ENCODE measurements at regions not wholly inside any gene's neighbourhood (a gene's known extent, or its start where the extent isn't known, plus 50 kb on each side); places are given as distances from the start of the nearest gene placed in this dataset.

GRCh38 chr18:29328932-29329331, 1152.0 kb upstream of the CDH2 start:
- H3K9me3 ChIP-seq (ENCODE audit: control insufficient read depth, insufficient read depth, low read length): no peaks in the 10 kb centered on the region
- no peak overlapping the region for H3K4me2 ChIP-seq (ENCODE audit: low read length)
- H3K79me2 ChIP-seq (ENCODE audit: control insufficient read depth, low read length): no peaks in the 10 kb centered on the region
- H3K4me1 ChIP-seq (ENCODE audit: control insufficient read depth, low read length): no peaks in the 10 kb centered on the region
- H3K9me2 ChIP-seq (replicated peaks; ENCODE audit: control insufficient read depth, low read length): no peaks in the 10 kb centered on the region
- no peaks in the 10 kb centered on the region for H3F3A ChIP-seq (ENCODE audit: control insufficient read depth, insufficient read depth)
- TF ChIP-seq EZH2phosphoT487 (IDR thresholded peaks at IDR 0.05; ENCODE audit: borderline replicate concordance, low read length): no peak
- no peak for TF ChIP-seq CTCF (IDR thresholded peaks at IDR 0.05; ENCODE audit: low read depth, low read length, poor library complexity, severe bottlenecking)
- H4K20me1 ChIP-seq (ENCODE audit: control insufficient read depth, insufficient read depth, low read depth, low read length): no peaks in the 10 kb centered on the region
- H3K36me3 ChIP-seq (ENCODE audit: control insufficient read depth, low read length): no peaks in the 10 kb centered on the region
- H3K4me3 ChIP-seq (ENCODE audit: low read length): no peak overlapping the region
- H3K27ac ChIP-seq (ENCODE audit: low read depth, low read length): no peak overlapping the region
- H3K27me3 ChIP-seq (ENCODE audit: control insufficient read depth, low read length): no peaks in the 10 kb centered on the region

GRCh38 chr18:29326214-29326613, 1149.3 kb upstream of the CDH2 start:
- Histone ChIP-seq H3K4me3 (ENCODE audit: low read length) (no peak overlapping the region), H3K9me3 (ENCODE audit: control insufficient read depth, insufficient read depth, low read length) (no peaks in the 10 kb centered on the region), H3K79me2 (ENCODE audit: control insufficient read depth, low read length) (no peaks in the 10 kb centered on the region), H3K27me3 (ENCODE audit: control insufficient read depth, low read length) (no peaks in the 10 kb centered on the region), H3K4me2 (ENCODE audit: low read length) (no peak overlapping the region), H3K9me2 (replicated peaks; ENCODE audit: control insufficient read depth, low read length) (no peaks in the 10 kb centered on the region), H4K20me1 (ENCODE audit: control insufficient read depth, insufficient read depth, low read depth, low read length) (no peaks in the 10 kb centered on the region), H3K36me3 (ENCODE audit: control insufficient read depth, low read length) (no peaks in the 10 kb centered on the region), H3F3A (ENCODE audit: control insufficient read depth, insufficient read depth) (no peaks in the 10 kb centered on the region), H3K27ac (ENCODE audit: low read depth, low read length) (no peak overlapping the region), H3K4me1 (ENCODE audit: control insufficient read depth, low read length) (no peaks in the 10 kb centered on the region)
- TF ChIP-seq EZH2phosphoT487 (IDR thresholded peaks at IDR 0.05; ENCODE audit: borderline replicate concordance, low read length): no peak
- TF ChIP-seq CTCF (IDR thresholded peaks at IDR 0.05; ENCODE audit: low read depth, low read length, poor library complexity, severe bottlenecking): no peak

- Histone ChIP-seq H3K4me3 (ENCODE audit: low read length) (no peak overlapping the region), H3F3A (ENCODE audit: control insufficient read depth, insufficient read depth) (no peaks in the 10 kb centered on the region), H3K9me3 (ENCODE audit: control insufficient read depth, insufficient read depth, low read length) (no peaks in the 10 kb centered on the region), H3K4me2 (ENCODE audit: low read length) (no peak overlapping the region), H4K20me1 (ENCODE audit: control insufficient read depth, insufficient read depth, low read depth, low read length) (no peaks in the 10 kb centered on the region), H3K4me1 (ENCODE audit: control insufficient read depth, low read length) (no peaks in the 10 kb centered on the region), H3K9me2 (replicated peaks; ENCODE audit: control insufficient read depth, low read length) (no peaks in the 10 kb centered on the region), H3K79me2 (ENCODE audit: control insufficient read depth, low read length) (no peaks in the 10 kb centered on the region), H3K27me3 (ENCODE audit: control insufficient read depth, low read length) (no peaks in the 10 kb centered on the region), H3K27ac (ENCODE audit: low read depth, low read length) (no peak overlapping the region), H3K36me3 (ENCODE audit: control insufficient read depth, low read length) (no peaks in the 10 kb centered on the region)
- TF ChIP-seq CTCF (IDR thresholded peaks at IDR 0.05; ENCODE audit: low read depth, low read length, poor library complexity, severe bottlenecking): no peak
- TF ChIP-seq EZH2phosphoT487 (IDR thresholded peaks at IDR 0.05; ENCODE audit: borderline replicate concordance, low read length): no peak
Observed at GRCh38 chr18:29321561-29321960, 1144.6 kb upstream of the CDH2 start.

GRCh38 chr18:29313312-29313711, 1136.4 kb upstream of the CDH2 start:
- Histone ChIP-seq H3K27ac (ENCODE audit: low read depth, low read length) (no peak overlapping the region), H3K4me1 (ENCODE audit: control insufficient read depth, low read length) (no peaks in the 10 kb centered on the region)
- TF ChIP-seq EZH2phosphoT487 (IDR thresholded peaks at IDR 0.05; ENCODE audit: borderline replicate concordance, low read length) (no peak), CTCF (IDR thresholded peaks at IDR 0.05; ENCODE audit: low read depth, low read length, poor library complexity, severe bottlenecking) (no peak)

More at GRCh38 chr18:29313312-29313711, 1136.4 kb upstream of the CDH2 start:
- no peaks in the 10 kb centered on the region for H3K9me2 ChIP-seq (replicated peaks; ENCODE audit: control insufficient read depth, low read length)
- H3K36me3 ChIP-seq (ENCODE audit: control insufficient read depth, low read length): no peaks in the 10 kb centered on the region
- H3K79me2 ChIP-seq (ENCODE audit: control insufficient read depth, low read length): no peaks in the 10 kb centered on the region
- no peaks in the 10 kb centered on the region for H4K20me1 ChIP-seq (ENCODE audit: control insufficient read depth, insufficient read depth, low read depth, low read length)
- no peak overlapping the region for H3K4me3 ChIP-seq (ENCODE audit: low read length)
- no peaks in the 10 kb centered on the region for H3K27me3 ChIP-seq (ENCODE audit: control insufficient read depth, low read length)
- no peaks in the 10 kb centered on the region for H3K9me3 ChIP-seq (ENCODE audit: control insufficient read depth, insufficient read depth, low read length)
- H3K4me2 ChIP-seq (ENCODE audit: low read length): no peak overlapping the region
- no peaks in the 10 kb centered on the region for H3F3A ChIP-seq (ENCODE audit: control insufficient read depth, insufficient read depth)

Data from DOHH2 (cell line).